GM12878 (cell line): ENCODE measurements at regions not wholly inside any gene's neighbourhood (a gene's known extent, or its start where the extent isn't known, plus 50 kb on each side); places are given as distances from the start of the nearest gene placed in this dataset.

Source experiments
- ATAC-seq: fragments of 200-7000 bp; cut with Tn5 transposase; 3 replicates; pipeline ENCODE4 v1.9.1; 2020; ENCODE audit warnings: mild to moderate bottlenecking, moderate library complexity
- BruUV-seq: library from RNA; stranded (reverse); fragments of 400-500 nt; replicated peaks from 2 replicates; lab custom pipeline; 2021; lab: Mats Ljungman, UMichigan
- CTCF ChIA-PET: fragments of 300-600 bp; sonication (Branson Sonifier 250); formaldehyde crosslinking; extraction: SDS; loops from one replicate; lab custom pipeline; 2021; ENCODE audit warnings: inconsistent platforms; lab: Yijun Ruan, JAX
- POLR2A ChIA-PET: fragments of 350-600 bp; formaldehyde crosslinking; extraction: SDS; loops from one replicate; lab custom pipeline; 2021; ENCODE audit warnings: inconsistent platforms; lab: Charles Lee
- RAD21 ChIA-PET: fragments of 300-600 bp; sonication (Branson Sonifier 250); formaldehyde crosslinking; loops from one replicate; lab custom pipeline; 2023; ENCODE audit warnings: antibody characterized with exemption; ENCODE audit not compliant: unreplicated experiment; lab: Charles Lee
- SMC1A ChIA-PET: fragments of 300-600 bp; sonication (Branson Sonifier 250); formaldehyde crosslinking; loops from one replicate; lab custom pipeline; 2023; ENCODE audit not compliant: unreplicated experiment, uncharacterized antibody; lab: Charles Lee
- DNase-seq: peaks from one replicate; pipeline ENCODE4 v3.0.0-alpha.2; 2011; ENCODE audit warnings: low read depth, low spot score
- FAIRE-seq: peaks from 3 replicates; lab custom pipeline; 2011; peaks lifted over from hg19 to GRCh38; lab: Jason Lieb, UNC
- H2AFZ ChIP-seq: 2 replicates; pipeline ENCODE4 v1.6.0; 2011; ENCODE audit warnings: low read depth, low read length, control low read depth; ENCODE audit not compliant: control insufficient read depth
- H3K27ac ChIP-seq: 2 replicates; pipeline ENCODE4 v1.5.1; 2011; ENCODE audit warnings: control low read depth; ENCODE audit not compliant: control insufficient read depth, insufficient read depth
- H3K27me3 ChIP-seq, 2 experiments: replicated peaks in 1 of 2; 2 replicates each; pipeline versions ENCODE4 v1.6.0 to v1.6.1; 2011; ENCODE audit warnings: low read length in 1 of 2; ENCODE audit not compliant: control insufficient read depth in 2 of 2, insufficient read depth in 2 of 2
- H3K36me3 ChIP-seq, 2 experiments: 2 replicates each; pipeline ENCODE4 v1.5.1; 2011; ENCODE audit warnings: low read length in 1 of 2; ENCODE audit not compliant: control insufficient read depth in 2 of 2, insufficient read depth in 2 of 2
- H3K4me1 ChIP-seq: 2 replicates; pipeline ENCODE4 v1.6.1; 2011; ENCODE audit warnings: mild to moderate bottlenecking, low read length, moderate library complexity, mixed read lengths; ENCODE audit not compliant: control insufficient read depth, insufficient read depth
- H3K4me2 ChIP-seq: 2 replicates; pipeline ENCODE4 v1.6.0; 2011; ENCODE audit warnings: control low read depth; ENCODE audit not compliant: control insufficient read depth, insufficient read depth
- H3K4me3 ChIP-seq: fragments of 200-600 bp; sonication (generic); 2 replicates; pipeline ENCODE4 v1.5.1; 2016
- H3K79me2 ChIP-seq: 2 replicates; pipeline ENCODE4 v1.6.0; 2011; ENCODE audit warnings: low read length; ENCODE audit not compliant: control insufficient read depth, insufficient read depth
- H3K9ac ChIP-seq: 2 replicates; pipeline ENCODE4 v1.8.0; 2011; ENCODE audit warnings: low read length, control low read depth, mixed read lengths; ENCODE audit not compliant: control insufficient read depth, insufficient read depth
- H3K9me3 ChIP-seq: replicated peaks from 3 replicates; pipeline ENCODE4 v1.5.1; 2011; ENCODE audit warnings: mild to moderate bottlenecking, low read length; ENCODE audit not compliant: control insufficient read depth, insufficient read depth
- H4K20me1 ChIP-seq: 2 replicates; pipeline ENCODE4 v1.6.0; 2011; ENCODE audit not compliant: control insufficient read depth, insufficient read depth
- CREB1 ChIP-seq: IDR thresholded peaks from 2 replicates; pipeline ENCODE4 v1.6.1; 2012; ENCODE audit warnings: low read depth, mild to moderate bottlenecking, inconsistent platforms
- EGR1 ChIP-seq, 2 experiments: IDR thresholded peaks; 1 replicate in 1 of 2; 2 replicates in 1 of 2; pipeline ENCODE4 v1.6.1; 2011 to 2012; ENCODE audit warnings: low read depth in 2 of 2, low read length in 2 of 2, borderline replicate concordance in 1 of 2, mild to moderate bottlenecking in 1 of 2, moderate library complexity in 1 of 2
- HDAC2 ChIP-seq: fragments of 200-600 bp; sonication (generic); IDR thresholded peaks from 2 replicates; pipeline ENCODE4 v1.6.1; 2017
- IKZF1 ChIP-seq: fragments of 450-650 bp; conservative IDR thresholded peaks from 2 replicates; pipeline ENCODE4 v1.6.1; 2017; ENCODE audit warnings: antibody characterized with exemption, mild to moderate bottlenecking
- NR2C1 ChIP-seq: fragments of 450-650 bp; IDR thresholded peaks from 2 replicates; pipeline ENCODE4 v1.6.1; 2017; ENCODE audit warnings: antibody characterized with exemption, mild to moderate bottlenecking, moderate library complexity
- PAX5 ChIP-seq: IDR thresholded peaks from 2 replicates; pipeline ENCODE4 v1.6.1; 2011; ENCODE audit warnings: low read depth, low read length, borderline replicate concordance
- RBBP5 ChIP-seq: fragments of 200-600 bp; sonication (generic); conservative IDR thresholded peaks from 2 replicates; pipeline ENCODE4 v1.6.1; 2016
- RFX5 ChIP-seq: IDR thresholded peaks from 2 replicates; pipeline ENCODE4 v1.6.1; 2011; ENCODE audit warnings: low read depth, low read length, improper control_type of control experiment
- TCF7 ChIP-seq: IDR thresholded peaks from 2 replicates; pipeline ENCODE4 v1.6.1; 2014; ENCODE audit warnings: antibody characterized with exemption, borderline replicate concordance
- WGBS: methylation state at CpG from one replicate; pipeline ENCODE4 v1.1.6; 2016; ENCODE audit warnings: low lambda C conversion rate; ENCODE audit not compliant: insufficient replicate concordance, insufficient coverage; ENCODE audit errors: missing lambda C conversion rate; 5-methylcytosine and 5-hydroxymethylcytosine counted together
- in situ Hi-C: fragments of 300-500 bp; cut with MboI; formaldehyde crosslinking; loops from 9 replicates; pipeline ENCODE4 v1.14.3; 2018; ENCODE audit warnings: mixed read lengths
- intact Hi-C: fragments of 100-400 bp; cut with micrococcal nuclease; formaldehyde crosslinking; loops from one replicate; pipeline ENCODE4 v1.14.2; 2022; ENCODE audit not compliant: unreplicated experiment
- TF ChIP-seq, protein P1 (sequence below): IDR thresholded peaks from 2 replicates; pipeline ENCODE4 v1.6.1; 2011; ENCODE audit warnings: borderline replicate concordance, low read depth, mild to moderate bottlenecking, moderate library complexity, mixed read lengths, low read length; ENCODE audit not compliant: insufficient read depth; ENCODE audit errors: extremely low read length
- TF ChIP-seq, protein P2 (sequence below): IDR thresholded peaks from 2 replicates; pipeline ENCODE4 v1.6.1; 2011; ENCODE audit warnings: mild to moderate bottlenecking, low read depth, low read length, moderate library complexity; ENCODE audit not compliant: insufficient replicate concordance

DNA sequence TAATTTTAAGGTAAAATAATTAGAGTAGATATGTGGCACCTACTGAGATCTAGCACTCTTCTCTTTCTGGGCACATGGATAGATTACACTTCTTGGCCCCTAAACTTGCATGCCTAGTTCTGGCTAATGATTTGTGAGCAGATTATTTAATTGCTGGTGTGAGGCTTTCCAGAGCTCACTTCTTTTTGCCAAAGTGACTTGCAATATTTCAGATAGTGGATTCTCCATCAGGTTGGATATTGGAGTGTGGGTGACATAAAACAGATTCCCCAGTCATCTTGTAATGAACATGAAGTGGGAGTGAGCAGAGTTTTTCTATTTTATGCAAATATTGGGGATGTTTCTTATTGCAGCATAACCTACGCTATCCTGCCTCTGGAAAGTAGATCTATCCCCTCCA, 247.9 kb downstream of the KLF5 start:
- intact Hi-C loops: no loop called here
- H3K4me2 ChIP-seq: no peak overlapping the region
- ChIA-PET POLR2A (no interaction called here), RAD21 (no interaction called here), SMC1A (interaction anchor here (0.6 kb wide), 1 partner anchor 1093 kb away, joined by 3 read pairs; no protein-coding TSS in a partner anchor), CTCF (no interaction called here)
- H3K4me1 ChIP-seq: no peaks in the 10 kb centered on the region
- 0% methylated on average over 1 of the region's 1 CpG for WGBS
- H2AFZ ChIP-seq: no peak overlapping the region
- no peaks in the 10 kb centered on the region for H3K27me3 ChIP-seq
- DNase-seq (no peak), FAIRE-seq (no peak), ATAC-seq (no peak)
- H3K36me3 ChIP-seq: no peaks in the 10 kb centered on the region
- BruUV-seq: no TSS peak
- H3K27ac ChIP-seq: no peak overlapping the region
- in situ Hi-C loops: no loop called here
- TF ChIP-seq RBBP5 (no peak), RFX5 (no peak), TCF7 (no peak), CREB1 (no peak), EGR1 (IDR thresholded peaks at IDR 0.05; ENCODE audit: borderline replicate concordance in 1 of 2, low read depth in 2 of 2, low read length in 2 of 2) (no peak), HDAC2 (no peak), NR2C1 (no peak), PAX5 (no peak), IKZF1 (no peak)
- TF ChIP-seq, protein P1, sequence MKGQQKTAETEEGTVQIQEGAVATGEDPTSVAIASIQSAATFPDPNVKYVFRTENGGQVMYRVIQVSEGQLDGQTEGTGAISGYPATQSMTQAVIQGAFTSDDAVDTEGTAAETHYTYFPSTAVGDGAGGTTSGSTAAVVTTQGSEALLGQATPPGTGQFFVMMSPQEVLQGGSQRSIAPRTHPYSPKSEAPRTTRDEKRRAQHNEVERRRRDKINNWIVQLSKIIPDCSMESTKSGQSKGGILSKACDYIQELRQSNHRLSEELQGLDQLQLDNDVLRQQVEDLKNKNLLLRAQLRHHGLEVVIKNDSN: no peak
- TF ChIP-seq, protein P2, sequence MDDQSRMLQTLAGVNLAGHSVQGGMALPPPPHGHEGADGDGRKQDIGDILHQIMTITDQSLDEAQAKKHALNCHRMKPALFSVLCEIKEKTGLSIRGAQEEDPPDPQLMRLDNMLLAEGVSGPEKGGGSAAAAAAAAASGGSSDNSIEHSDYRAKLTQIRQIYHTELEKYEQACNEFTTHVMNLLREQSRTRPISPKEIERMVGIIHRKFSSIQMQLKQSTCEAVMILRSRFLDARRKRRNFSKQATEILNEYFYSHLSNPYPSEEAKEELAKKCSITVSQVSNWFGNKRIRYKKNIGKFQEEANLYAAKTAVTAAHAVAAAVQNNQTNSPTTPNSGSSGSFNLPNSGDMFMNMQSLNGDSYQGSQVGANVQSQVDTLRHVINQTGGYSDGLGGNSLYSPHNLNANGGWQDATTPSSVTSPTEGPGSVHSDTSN: no peak
- H3K79me2 ChIP-seq: no peaks in the 10 kb centered on the region
- no peak overlapping the region for H3K9ac ChIP-seq
- no peaks in the 10 kb centered on the region for H3K9me3 ChIP-seq
- H4K20me1 ChIP-seq: no peaks in the 10 kb centered on the region
- no peak overlapping the region for H3K4me3 ChIP-seq
